ENCODE measurements at regions not wholly inside any gene's neighbourhood (a gene's known extent, or its start where the extent isn't known, plus 50 kb on each side); places are given as distances from the start of the nearest gene placed in this dataset.

DNA sequence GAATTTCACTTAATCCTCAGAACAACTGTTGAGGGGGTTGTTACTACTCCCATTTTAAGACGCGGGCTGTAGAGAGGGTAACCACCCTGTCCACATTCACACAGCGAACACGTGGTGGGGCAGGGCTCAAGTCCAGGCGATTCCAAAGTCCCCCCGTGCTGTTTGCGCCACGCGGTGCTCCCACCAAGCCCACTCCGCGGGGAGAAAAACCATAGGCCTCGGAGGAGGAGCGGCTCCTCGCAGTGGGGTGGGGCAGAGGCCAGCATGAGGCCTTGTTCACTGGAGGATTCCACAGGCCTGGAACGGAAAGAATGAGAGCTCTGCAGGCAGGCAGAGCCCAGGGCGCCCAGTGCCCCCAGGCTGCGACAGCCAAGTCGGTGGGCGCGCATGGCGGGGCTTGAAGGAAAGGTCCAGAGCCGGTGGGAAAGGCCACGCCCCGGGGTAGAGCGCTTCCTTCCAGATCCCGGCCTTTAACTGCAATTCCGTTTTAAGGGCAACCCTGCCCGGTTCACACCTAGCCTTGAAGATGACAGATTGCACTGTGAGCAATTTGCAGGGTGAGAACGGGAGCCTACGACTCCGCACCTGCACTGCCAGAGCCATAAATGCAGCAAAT lies 161.8 kb upstream of the TBL1XR1 start:
- no peak for DNase-seq (ENCODE audit: extremely low spot score)
- Histone ChIP-seq H3K36me3 (no peaks in the 10 kb centered on the region), H3K4me3 (peak overlapping the region; percentile 48 to 59 (median 50)), H3K27ac (replicated peaks in 1 of 4) (peak overlapping the region; percentile 79 to 92 (median 90)), H3K27me3 (no peaks in the 10 kb centered on the region), H3K4me1 (peaks cover 67 to 75% (median 72%) of the 10 kb centered on the region in 4 donors), H3K9me3 (no peaks in the 10 kb centered on the region)
- TF ChIP-seq, protein P1, sequence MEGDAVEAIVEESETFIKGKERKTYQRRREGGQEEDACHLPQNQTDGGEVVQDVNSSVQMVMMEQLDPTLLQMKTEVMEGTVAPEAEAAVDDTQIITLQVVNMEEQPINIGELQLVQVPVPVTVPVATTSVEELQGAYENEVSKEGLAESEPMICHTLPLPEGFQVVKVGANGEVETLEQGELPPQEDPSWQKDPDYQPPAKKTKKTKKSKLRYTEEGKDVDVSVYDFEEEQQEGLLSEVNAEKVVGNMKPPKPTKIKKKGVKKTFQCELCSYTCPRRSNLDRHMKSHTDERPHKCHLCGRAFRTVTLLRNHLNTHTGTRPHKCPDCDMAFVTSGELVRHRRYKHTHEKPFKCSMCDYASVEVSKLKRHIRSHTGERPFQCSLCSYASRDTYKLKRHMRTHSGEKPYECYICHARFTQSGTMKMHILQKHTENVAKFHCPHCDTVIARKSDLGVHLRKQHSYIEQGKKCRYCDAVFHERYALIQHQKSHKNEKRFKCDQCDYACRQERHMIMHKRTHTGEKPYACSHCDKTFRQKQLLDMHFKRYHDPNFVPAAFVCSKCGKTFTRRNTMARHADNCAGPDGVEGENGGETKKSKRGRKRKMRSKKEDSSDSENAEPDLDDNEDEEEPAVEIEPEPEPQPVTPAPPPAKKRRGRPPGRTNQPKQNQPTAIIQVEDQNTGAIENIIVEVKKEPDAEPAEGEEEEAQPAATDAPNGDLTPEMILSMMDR (IDR thresholded peaks at IDR 0.05), result no peak
- TF ChIP-seq POLR2AphosphoS5 (IDR thresholded peaks at IDR 0.05) (no peak), POLR2A (IDR thresholded peaks at IDR 0.05; ENCODE audit: low read depth) (no peak), EP300 (IDR thresholded peaks at IDR 0.05) (no peak)
- intact Hi-C loops (cut with DNase I), result loop anchor here (1.0 kb wide), 1 partner anchor 162 kb away; the partner anchor contains the start of gene TBL1XR1
- WGBS, result 65% methylated on average over 13 of the region's 31 CpGs

DNA sequence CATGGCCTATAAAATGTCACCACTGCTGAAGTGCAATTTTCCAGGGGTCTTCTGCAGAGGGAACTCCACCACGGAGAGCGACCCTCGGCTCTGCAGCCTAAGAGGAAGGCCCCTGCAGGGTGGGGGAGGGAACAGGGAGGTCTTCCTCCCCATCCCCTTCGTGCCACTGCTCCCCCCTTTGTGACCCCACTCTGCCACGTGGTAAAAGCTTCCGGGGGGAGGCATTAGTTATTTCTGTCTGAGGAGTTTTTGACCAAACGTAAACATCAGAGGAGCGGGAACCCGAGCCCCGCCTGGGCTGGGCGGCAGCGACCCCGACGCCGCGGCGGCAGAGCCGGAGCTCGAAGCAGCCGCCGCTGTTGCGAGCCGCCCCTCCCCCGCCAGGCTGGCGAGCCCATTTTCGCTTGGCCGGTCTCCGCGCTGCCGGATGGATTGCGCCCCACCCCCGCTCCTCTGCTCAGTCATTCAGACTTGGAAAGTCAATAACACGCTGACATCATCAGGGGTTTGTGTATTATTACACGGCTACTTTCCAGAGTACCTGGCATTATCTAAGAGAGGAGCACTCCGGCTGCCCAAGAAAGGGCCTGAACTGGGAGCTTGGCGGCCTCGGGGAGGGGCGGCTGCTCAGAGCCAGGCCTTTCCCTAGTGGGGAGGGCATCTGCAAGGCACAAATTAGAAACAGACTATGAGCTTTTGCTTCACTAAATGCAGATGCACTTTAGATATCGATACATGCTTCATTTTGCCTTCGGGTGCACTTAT lies 162.5 kb upstream of the TBL1XR1 start:
- TF ChIP-seq EP300 (IDR thresholded peaks at IDR 0.05) (peak; percentile 93), POLR2AphosphoS5 (IDR thresholded peaks at IDR 0.05) (peak; percentile 94 to 98), POLR2A (IDR thresholded peaks at IDR 0.05; ENCODE audit: low read depth) (no peak)
- TF ChIP-seq, protein P1 (IDR thresholded peaks at IDR 0.05), result peak in 1 of 3 experiments; percentile 33
- peak; percentile 98 for DNase-seq (ENCODE audit: extremely low spot score)
- H3K27me3 ChIP-seq, result no peaks in the 10 kb centered on the region
- WGBS, result under 1% methylated on average over 12 of the region's 40 CpGs
- peak overlapping the region; percentile 48 to 59 (median 50) for H3K4me3 ChIP-seq
- intact Hi-C loops (cut with DNase I), result loop anchor here (1.0 to 10.0 kb wide), 5 partner anchors 162 to 965 kb away; partner anchors contain the start of gene TBL1XR1
- peaks cover 67 to 75% (median 72%) of the 10 kb centered on the region in 4 donors for H3K4me1 ChIP-seq
- H3K27ac ChIP-seq (replicated peaks in 1 of 4), result peak overlapping the region; percentile 79 to 92 (median 90)
- no peaks in the 10 kb centered on the region for H3K9me3 ChIP-seq
- H3K36me3 ChIP-seq, result no peaks in the 10 kb centered on the region

DNA sequence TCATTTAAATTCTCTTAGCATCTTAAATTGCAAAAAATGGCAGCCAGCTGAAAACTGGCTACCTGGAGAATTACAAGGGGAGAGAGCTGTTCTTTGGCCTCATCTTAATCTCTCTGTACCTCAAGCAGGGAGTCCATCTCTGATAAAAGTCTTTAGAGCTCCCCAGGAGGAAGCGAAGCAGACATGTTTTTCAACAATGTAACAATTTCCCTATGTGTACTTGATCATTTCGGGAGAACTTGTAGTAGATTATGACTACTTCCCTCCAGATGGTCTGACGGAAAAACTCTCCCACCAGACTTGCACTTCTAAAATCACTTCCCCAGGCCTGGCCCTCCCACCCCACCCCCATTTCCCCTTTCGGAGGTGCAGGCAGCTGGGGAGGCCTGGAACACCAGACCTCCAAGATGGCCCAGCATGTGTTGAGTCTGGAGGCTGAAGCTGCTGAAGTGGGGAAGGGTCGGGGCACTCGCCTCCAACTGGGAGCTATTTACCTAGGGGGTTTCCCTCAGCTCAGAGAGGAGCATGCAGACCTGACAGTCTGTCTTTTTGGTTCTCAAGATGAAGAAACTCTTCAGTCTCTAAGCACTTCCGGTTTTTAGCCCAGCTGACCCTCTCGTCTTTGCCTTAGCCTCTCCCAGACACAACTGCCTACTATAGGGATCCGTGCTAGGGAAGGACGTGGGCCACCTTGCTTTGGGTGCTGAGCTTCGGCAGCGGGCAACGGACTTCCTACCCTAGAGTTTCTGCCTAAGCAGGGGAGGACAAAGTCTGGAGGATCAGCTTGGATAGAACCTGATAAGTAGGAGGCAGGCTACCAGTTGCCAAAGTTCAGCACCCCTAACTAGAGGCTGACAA lies 164.0 kb upstream of the TBL1XR1 start:
- peak overlapping the region; percentile 79 to 92 (median 90) for H3K27ac ChIP-seq (replicated peaks in 1 of 4)
- intact Hi-C loops (cut with DNase I), result loop anchor here (5.0 to 10.0 kb wide), 4 partner anchors 309 to 963 kb away; no protein-coding TSS in a partner anchor
- H3K9me3 ChIP-seq, result no peaks in the 10 kb centered on the region
- no peaks in the 10 kb centered on the region for H3K36me3 ChIP-seq
- H3K27me3 ChIP-seq, result no peaks in the 10 kb centered on the region
- no peak overlapping the region for H3K4me3 ChIP-seq
- DNase-seq (ENCODE audit: extremely low spot score), result no peak
- WGBS, result 77% methylated on average over 13 of the region's 13 CpGs
- no peak for TF ChIP-seq POLR2AphosphoS5 (IDR thresholded peaks at IDR 0.05)
- TF ChIP-seq POLR2A (IDR thresholded peaks at IDR 0.05; ENCODE audit: low read depth), result no peak
- TF ChIP-seq, protein P1 (IDR thresholded peaks at IDR 0.05), result no peak
- no peak for TF ChIP-seq EP300 (IDR thresholded peaks at IDR 0.05)
- peaks cover 60 to 71% (median 69%) of the 10 kb centered on the region in 4 donors for H3K4me1 ChIP-seq

DNA sequence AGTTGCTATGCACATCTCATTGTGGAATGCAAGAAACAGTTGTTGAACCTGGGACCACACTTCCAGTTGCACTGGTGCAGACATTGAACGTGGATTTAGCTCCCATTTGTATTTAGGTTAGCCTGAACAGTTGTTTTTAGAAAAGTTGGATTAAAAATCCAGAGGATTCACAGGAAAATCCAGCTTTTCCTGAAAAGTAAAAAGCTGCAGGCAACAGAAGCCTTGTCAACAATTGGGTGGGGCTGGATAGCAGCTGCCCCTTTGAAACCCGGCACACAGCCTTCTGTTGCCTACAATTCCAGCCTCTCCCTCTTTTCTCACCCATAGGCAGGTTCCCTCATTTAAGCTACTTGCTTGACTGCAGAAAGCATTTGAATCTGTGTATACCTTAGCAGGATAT lies 165.3 kb upstream of the TBL1XR1 start:
- Histone ChIP-seq H3K4me3 (no peak overlapping the region), H3K27ac (replicated peaks in 1 of 4) (peak overlapping the region; percentile 79 to 92 (median 90)), H3K27me3 (no peaks in the 10 kb centered on the region), H3K4me1 (peaks cover 47 to 58% (median 56%) of the 10 kb centered on the region in 4 donors), H3K9me3 (no peaks in the 10 kb centered on the region), H3K36me3 (no peaks in the 10 kb centered on the region)
- intact Hi-C loops (cut with DNase I), result loop anchor here (5.0 to 10.0 kb wide), 4 partner anchors 310 to 962 kb away; no protein-coding TSS in a partner anchor
- TF ChIP-seq POLR2A (IDR thresholded peaks at IDR 0.05; ENCODE audit: low read depth) (no peak), POLR2AphosphoS5 (IDR thresholded peaks at IDR 0.05) (no peak), EP300 (IDR thresholded peaks at IDR 0.05) (no peak)
- TF ChIP-seq, protein P1 (IDR thresholded peaks at IDR 0.05), result no peak
- WGBS, result 40% methylated on average over 2 of the region's 2 CpGs
- DNase-seq (ENCODE audit: extremely low spot score), result no peak
